OCI-LY1 (cell line): ENCODE measurements at regions not wholly inside any gene's neighbourhood (a gene's known extent, or its start where the extent isn't known, plus 50 kb on each side); places are given as distances from the start of the nearest gene placed in this dataset.

Source experiments
- H2AFZ ChIP-seq: fragments of 200-600 bp; sonication (generic), shearing (Covaris generic); 2 replicates; pipeline ENCODE4 v1.6.0; 2014; ENCODE audit warnings: antibody characterized with exemption, mild to moderate bottlenecking, low read length
- H3F3A ChIP-seq: fragments of 200-600 bp; sonication (generic), shearing (Covaris generic); 2 replicates; pipeline ENCODE4 v1.6.0; 2014; ENCODE audit warnings: mild to moderate bottlenecking, antibody characterized with exemption, low read length, moderate library complexity; ENCODE audit not compliant: insufficient read depth
- H3K27ac ChIP-seq: fragments of 200-600 bp; sonication (generic); 2 replicates; pipeline ENCODE4 v1.5.1; 2014; ENCODE audit warnings: low read length, mixed run types, mild to moderate bottlenecking, low read depth; ENCODE audit not compliant: poor library complexity, severe bottlenecking
- H3K27me3 ChIP-seq: fragments of 200-600 bp; sonication (generic); 2 replicates; pipeline ENCODE4 v1.6.0; 2014; ENCODE audit warnings: antibody characterized with exemption, mild to moderate bottlenecking, low read length, moderate library complexity; ENCODE audit not compliant: insufficient read depth
- H3K36me3 ChIP-seq: fragments of 200-600 bp; sonication (generic); 2 replicates; pipeline ENCODE4 v1.6.1; 2014; ENCODE audit warnings: mild to moderate bottlenecking, antibody characterized with exemption, low read length, moderate library complexity, mixed read lengths; ENCODE audit not compliant: insufficient read depth
- H3K4me1 ChIP-seq: fragments of 200-600 bp; sonication (generic); 2 replicates; pipeline ENCODE4 v1.5.1; 2014; ENCODE audit warnings: mild to moderate bottlenecking, low read length, moderate library complexity; ENCODE audit not compliant: insufficient read depth, severe bottlenecking
- H3K4me2 ChIP-seq: fragments of 200-600 bp; sonication (generic), shearing (Covaris generic); 2 replicates; pipeline ENCODE4 v1.6.1; 2014; ENCODE audit warnings: low read length
- H3K4me3 ChIP-seq: fragments of 200-600 bp; sonication (generic); 2 replicates; pipeline ENCODE4 v1.5.1; 2014; ENCODE audit warnings: low read length, low read depth, mild to moderate bottlenecking, mixed read lengths; ENCODE audit not compliant: poor library complexity, severe bottlenecking
- H3K79me2 ChIP-seq: fragments of 200-600 bp; shearing (Covaris generic); 2 replicates; pipeline ENCODE4 v1.6.1; 2016; ENCODE audit warnings: mixed run types, low read length, mixed read lengths; ENCODE audit not compliant: insufficient read depth
- H3K9ac ChIP-seq: fragments of 200-600 bp; sonication (generic), shearing (Covaris generic); 2 replicates; pipeline ENCODE4 v1.6.1; 2014; ENCODE audit warnings: mild to moderate bottlenecking, low read length, mixed read lengths
- H3K9me2 ChIP-seq: fragments of 200-600 bp; sonication (generic), shearing (Covaris generic); 2 replicates; pipeline ENCODE4 v1.6.1; 2014; ENCODE audit warnings: low read depth, mild to moderate bottlenecking, low read length, mixed read lengths
- H3K9me3 ChIP-seq: fragments of 200-600 bp; shearing (Covaris generic); 2 replicates; pipeline ENCODE4 v1.6.1; 2014; ENCODE audit warnings: low read length, mixed read lengths
- H4K20me1 ChIP-seq: fragments of 200-600 bp; sonication (generic), shearing (Covaris generic); 2 replicates; pipeline ENCODE4 v1.6.0; 2016; ENCODE audit warnings: mild to moderate bottlenecking, low read length; ENCODE audit not compliant: insufficient read depth
- CTCF ChIP-seq: fragments of 200-600 bp; sonication (generic), shearing (Covaris generic); IDR thresholded peaks from 2 replicates; pipeline ENCODE4 v1.5.1; 2017; ENCODE audit warnings: mild to moderate bottlenecking, antibody characterized with exemption, low read length, moderate library complexity, mixed read lengths
- EZH2 ChIP-seq: fragments of 200-600 bp; sonication (generic), shearing (Covaris generic); IDR thresholded peaks from 2 replicates; pipeline ENCODE4 v1.8.0; 2017; ENCODE audit warnings: borderline replicate concordance, mixed run types, mild to moderate bottlenecking, antibody characterized with exemption, low read length, moderate library complexity, mixed read lengths

- no peak overlapping the region for H3K4me2 ChIP-seq
- H3K27me3 ChIP-seq, result no peaks in the 10 kb centered on the region
- no peak overlapping the region for H3K9ac ChIP-seq
- H3K27ac ChIP-seq, result no peak overlapping the region
- no peak for TF ChIP-seq EZH2
- no peak for TF ChIP-seq CTCF
- H3K36me3 ChIP-seq, result no peaks in the 10 kb centered on the region
- no peaks in the 10 kb centered on the region for H3K9me3 ChIP-seq
- H3K4me1 ChIP-seq, result no peaks in the 10 kb centered on the region
- no peaks in the 10 kb centered on the region for H4K20me1 ChIP-seq
- no peak overlapping the region for H3K4me3 ChIP-seq
- H2AFZ ChIP-seq, result no peak overlapping the region
- no peaks in the 10 kb centered on the region for H3F3A ChIP-seq
- no peaks in the 10 kb centered on the region for H3K79me2 ChIP-seq
- H3K9me2 ChIP-seq, result no peaks in the 10 kb centered on the region
Measured at GRCh38 chr9:81849631-81850259, 78.5 kb upstream of the SPATA31D4 start.

GRCh38 chr9:81850724-81851123 lies 77.5 kb upstream of the SPATA31D4 start:
- Histone ChIP-seq H3K36me3 (no peaks in the 10 kb centered on the region), H3K79me2 (no peaks in the 10 kb centered on the region), H3K4me2 (no peak overlapping the region), H3K27ac (no peak overlapping the region), H4K20me1 (no peaks in the 10 kb centered on the region), H3K4me3 (no peak overlapping the region), H3F3A (no peaks in the 10 kb centered on the region), H2AFZ (no peak overlapping the region), H3K9me2 (no peaks in the 10 kb centered on the region), H3K27me3 (no peaks in the 10 kb centered on the region), H3K9me3 (no peaks in the 10 kb centered on the region), H3K9ac (no peak overlapping the region), H3K4me1 (no peaks in the 10 kb centered on the region)
- no peak for TF ChIP-seq EZH2
- TF ChIP-seq CTCF, result no peak

GRCh38 chr9:81851340-81851739 lies 76.9 kb upstream of the SPATA31D4 start:
- Histone ChIP-seq H3F3A (no peaks in the 10 kb centered on the region), H3K4me1 (no peaks in the 10 kb centered on the region), H3K9me2 (no peaks in the 10 kb centered on the region), H3K4me3 (no peak overlapping the region), H3K27ac (no peak overlapping the region), H3K4me2 (no peak overlapping the region), H3K9ac (no peak overlapping the region), H3K79me2 (no peaks in the 10 kb centered on the region), H2AFZ (no peak overlapping the region), H3K9me3 (no peaks in the 10 kb centered on the region), H4K20me1 (no peaks in the 10 kb centered on the region), H3K36me3 (no peaks in the 10 kb centered on the region), H3K27me3 (no peaks in the 10 kb centered on the region)
- TF ChIP-seq EZH2 (no peak), CTCF (no peak)
